ENCODE measurements at regions not wholly inside any gene's neighbourhood (a gene's known extent, or its start where the extent isn't known, plus 50 kb on each side); places are given as distances from the start of the nearest gene placed in this dataset.

DNA sequence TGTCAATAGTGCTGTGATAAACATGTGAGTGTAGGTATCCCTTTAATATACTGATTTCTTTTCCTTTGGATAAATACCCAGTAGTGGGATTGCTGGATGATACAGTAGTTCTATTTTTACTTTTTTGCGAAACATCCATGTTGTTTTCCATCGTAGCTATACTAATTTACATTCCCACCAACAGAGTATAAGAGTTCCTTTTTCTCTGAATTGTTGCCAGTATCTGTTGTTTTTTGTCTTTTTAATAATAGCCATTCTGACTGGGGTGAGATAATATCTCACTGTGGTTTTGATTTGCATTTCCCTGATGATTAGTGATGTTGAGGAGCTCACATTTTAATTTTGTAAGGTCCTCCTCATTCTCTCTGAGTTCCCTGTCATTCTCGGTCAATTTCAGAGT is 71.1 kb upstream of the NFIL3 start:
- no TSS peak for BruUV-seq (replicated peaks)
- no peak overlapping the region for H3K4me3 ChIP-seq (ENCODE audit: low read depth, low read length)
- POLR2A ChIA-PET: no interaction called here
- no peaks in the 10 kb centered on the region for H3K4me1 ChIP-seq
- H3K27me3 Mint-ChIP-seq (ENCODE audit: insufficient read depth, unreplicated experiment): no peaks in the 10 kb centered on the region
- no peaks in the 10 kb centered on the region for H3K4me1 Mint-ChIP-seq (ENCODE audit: low read depth, unreplicated experiment)
- CTCF ChIA-PET: interaction anchor here (0.6 kb wide), 1 partner anchor 241 kb away, joined by 8 read pairs; no protein-coding TSS in a partner anchor
- no peaks in the 10 kb centered on the region for H3K27me3 ChIP-seq (replicated peaks; ENCODE audit: control insufficient read depth, insufficient read depth, low read length)
- TF ChIP-seq, protein P1, sequence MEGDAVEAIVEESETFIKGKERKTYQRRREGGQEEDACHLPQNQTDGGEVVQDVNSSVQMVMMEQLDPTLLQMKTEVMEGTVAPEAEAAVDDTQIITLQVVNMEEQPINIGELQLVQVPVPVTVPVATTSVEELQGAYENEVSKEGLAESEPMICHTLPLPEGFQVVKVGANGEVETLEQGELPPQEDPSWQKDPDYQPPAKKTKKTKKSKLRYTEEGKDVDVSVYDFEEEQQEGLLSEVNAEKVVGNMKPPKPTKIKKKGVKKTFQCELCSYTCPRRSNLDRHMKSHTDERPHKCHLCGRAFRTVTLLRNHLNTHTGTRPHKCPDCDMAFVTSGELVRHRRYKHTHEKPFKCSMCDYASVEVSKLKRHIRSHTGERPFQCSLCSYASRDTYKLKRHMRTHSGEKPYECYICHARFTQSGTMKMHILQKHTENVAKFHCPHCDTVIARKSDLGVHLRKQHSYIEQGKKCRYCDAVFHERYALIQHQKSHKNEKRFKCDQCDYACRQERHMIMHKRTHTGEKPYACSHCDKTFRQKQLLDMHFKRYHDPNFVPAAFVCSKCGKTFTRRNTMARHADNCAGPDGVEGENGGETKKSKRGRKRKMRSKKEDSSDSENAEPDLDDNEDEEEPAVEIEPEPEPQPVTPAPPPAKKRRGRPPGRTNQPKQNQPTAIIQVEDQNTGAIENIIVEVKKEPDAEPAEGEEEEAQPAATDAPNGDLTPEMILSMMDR (IDR thresholded peaks at IDR 0.05; ENCODE audit: insufficient read depth in 1 of 2, low read depth in 1 of 2, low read length in 1 of 2, severe bottlenecking in 1 of 2, unreplicated experiment in 1 of 2): no peak
- no peak overlapping the region for H3K27ac Mint-ChIP-seq (ENCODE audit: unreplicated experiment)
- no peaks in the 10 kb centered on the region for H3K9me3 Mint-ChIP-seq (ENCODE audit: unreplicated experiment)
- intact Hi-C loops (cut with micrococcal nuclease; ENCODE audit: unreplicated experiment): no loop called here
- no peaks in the 10 kb centered on the region for H3K36me3 ChIP-seq (ENCODE audit: control insufficient read depth, insufficient read depth, low read length)
- H3K4me3 Mint-ChIP-seq (ENCODE audit: unreplicated experiment): no peak overlapping the region
- DNase-seq: no peak
- no peaks in the 10 kb centered on the region for H3K9me3 ChIP-seq
- no peaks in the 10 kb centered on the region for H3K36me3 Mint-ChIP-seq (ENCODE audit: insufficient read depth, unreplicated experiment)

DNA sequence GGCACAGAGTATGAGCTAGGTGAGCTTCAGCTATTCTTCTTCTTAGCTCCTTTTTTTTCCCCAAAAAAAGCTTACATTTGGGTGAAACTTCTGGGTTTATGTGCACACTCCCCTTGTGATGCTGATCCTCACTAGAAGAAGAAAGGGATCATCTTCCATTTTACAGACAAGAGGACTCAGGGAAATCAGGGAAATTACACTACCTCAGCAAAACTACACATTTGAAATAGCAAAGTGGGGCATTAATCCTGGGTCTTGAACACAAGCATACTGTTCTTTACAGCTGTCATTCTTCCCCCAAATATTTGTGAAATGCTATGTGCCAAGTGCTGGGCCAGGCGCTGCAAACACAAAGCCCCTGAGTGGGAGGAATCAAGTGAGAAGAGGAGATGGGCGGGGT is 68.6 kb upstream of the NFIL3 start:
- TF ChIP-seq, protein P1 (IDR thresholded peaks at IDR 0.05; ENCODE audit: insufficient read depth in 1 of 2, low read depth in 1 of 2, low read length in 1 of 2, severe bottlenecking in 1 of 2, unreplicated experiment in 1 of 2): no peak
- H3K4me3 ChIP-seq (ENCODE audit: low read depth, low read length): no peak overlapping the region
- H3K4me1 ChIP-seq: no peaks in the 10 kb centered on the region
- Mint-ChIP-seq H3K36me3 (ENCODE audit: insufficient read depth, unreplicated experiment) (no peaks in the 10 kb centered on the region), H3K4me3 (ENCODE audit: unreplicated experiment) (no peak overlapping the region), H3K27ac (ENCODE audit: unreplicated experiment) (no peak overlapping the region), H3K9me3 (ENCODE audit: unreplicated experiment) (no peaks in the 10 kb centered on the region), H3K4me1 (ENCODE audit: low read depth, unreplicated experiment) (no peaks in the 10 kb centered on the region), H3K27me3 (ENCODE audit: insufficient read depth, unreplicated experiment) (no peaks in the 10 kb centered on the region)
- no peaks in the 10 kb centered on the region for H3K27me3 ChIP-seq (replicated peaks; ENCODE audit: control insufficient read depth, insufficient read depth, low read length)
- no peaks in the 10 kb centered on the region for H3K36me3 ChIP-seq (ENCODE audit: control insufficient read depth, insufficient read depth, low read length)
- DNase-seq: no peak
- no peaks in the 10 kb centered on the region for H3K9me3 ChIP-seq
- BruUV-seq (replicated peaks): no TSS peak
- ChIA-PET CTCF (no interaction called here), POLR2A (no interaction called here)
- intact Hi-C loops (cut with micrococcal nuclease; ENCODE audit: unreplicated experiment): no loop called here

DNA sequence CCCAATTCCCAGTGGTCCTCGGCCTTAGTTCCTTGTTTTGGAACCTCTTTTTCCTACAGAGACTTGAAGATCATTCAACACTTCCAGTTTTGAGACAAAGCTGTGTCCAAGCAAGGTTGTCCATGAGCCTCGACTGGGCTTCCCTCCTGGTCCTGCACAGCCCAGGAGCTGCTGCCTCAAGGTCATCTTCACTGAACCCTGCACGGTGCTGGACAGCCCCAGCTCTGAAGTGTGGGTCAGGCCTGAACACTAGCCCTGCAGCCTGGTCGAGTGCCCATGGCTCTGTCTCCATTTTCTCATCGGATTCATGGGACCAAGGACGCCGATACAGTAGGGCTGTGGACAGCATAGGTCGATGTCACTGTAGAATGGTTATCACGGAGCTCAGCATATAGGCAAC is 68.0 kb upstream of the NFIL3 start:
- ChIA-PET POLR2A (no interaction called here), CTCF (no interaction called here)
- H3K27me3 ChIP-seq (replicated peaks; ENCODE audit: control insufficient read depth, insufficient read depth, low read length): no peaks in the 10 kb centered on the region
- no peak overlapping the region for H3K4me3 ChIP-seq (ENCODE audit: low read depth, low read length)
- H3K27me3 Mint-ChIP-seq (ENCODE audit: insufficient read depth, unreplicated experiment): no peaks in the 10 kb centered on the region
- no peaks in the 10 kb centered on the region for H3K9me3 Mint-ChIP-seq (ENCODE audit: unreplicated experiment)
- no peaks in the 10 kb centered on the region for H3K36me3 Mint-ChIP-seq (ENCODE audit: insufficient read depth, unreplicated experiment)
- intact Hi-C loops (cut with micrococcal nuclease; ENCODE audit: unreplicated experiment): no loop called here
- H3K36me3 ChIP-seq (ENCODE audit: control insufficient read depth, insufficient read depth, low read length): no peaks in the 10 kb centered on the region
- DNase-seq: no peak
- H3K9me3 ChIP-seq: no peaks in the 10 kb centered on the region
- TF ChIP-seq, protein P1 (IDR thresholded peaks at IDR 0.05; ENCODE audit: insufficient read depth in 1 of 2, low read depth in 1 of 2, low read length in 1 of 2, severe bottlenecking in 1 of 2, unreplicated experiment in 1 of 2): no peak
- no peaks in the 10 kb centered on the region for H3K4me1 Mint-ChIP-seq (ENCODE audit: low read depth, unreplicated experiment)
- no peak overlapping the region for H3K4me3 Mint-ChIP-seq (ENCODE audit: unreplicated experiment)
- no peaks in the 10 kb centered on the region for H3K4me1 ChIP-seq
- no peak overlapping the region for H3K27ac Mint-ChIP-seq (ENCODE audit: unreplicated experiment)
- no TSS peak for BruUV-seq (replicated peaks)
